HG02642 (cell line): ENCODE measurements at regions not wholly inside any gene's neighbourhood (a gene's known extent, or its start where the extent isn't known, plus 50 kb on each side); places are given as distances from the start of the nearest gene placed in this dataset.

Experiments
- ATAC-seq: cut with Tn5 transposase; IDR thresholded peaks from one replicate; pipeline ENCODE4 v1.9.1; 2021; ENCODE audit warnings: mild to moderate bottlenecking; ENCODE audit not compliant: unreplicated experiment, poor library complexity

DNA sequence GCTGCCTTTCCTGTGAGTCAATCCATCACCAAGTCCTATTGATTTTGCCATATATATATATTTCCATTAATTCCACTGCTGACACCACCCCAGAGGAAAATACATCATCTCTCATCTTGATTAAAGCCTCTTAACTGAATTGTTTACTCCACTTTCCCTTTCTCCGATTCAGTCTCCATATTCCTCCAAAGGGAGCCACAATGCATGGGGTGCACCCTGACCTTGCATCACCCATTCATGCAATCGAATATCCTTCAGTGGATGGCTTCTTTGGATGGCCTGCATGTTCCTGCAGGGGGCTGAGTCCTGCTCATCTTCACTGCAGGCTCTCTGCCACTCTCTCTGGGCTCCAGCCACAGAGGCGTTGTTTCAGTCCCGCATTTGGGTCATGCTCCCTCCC, 231.0 kb downstream of the SNX18 start:
- no peak for ATAC-seq

DNA sequence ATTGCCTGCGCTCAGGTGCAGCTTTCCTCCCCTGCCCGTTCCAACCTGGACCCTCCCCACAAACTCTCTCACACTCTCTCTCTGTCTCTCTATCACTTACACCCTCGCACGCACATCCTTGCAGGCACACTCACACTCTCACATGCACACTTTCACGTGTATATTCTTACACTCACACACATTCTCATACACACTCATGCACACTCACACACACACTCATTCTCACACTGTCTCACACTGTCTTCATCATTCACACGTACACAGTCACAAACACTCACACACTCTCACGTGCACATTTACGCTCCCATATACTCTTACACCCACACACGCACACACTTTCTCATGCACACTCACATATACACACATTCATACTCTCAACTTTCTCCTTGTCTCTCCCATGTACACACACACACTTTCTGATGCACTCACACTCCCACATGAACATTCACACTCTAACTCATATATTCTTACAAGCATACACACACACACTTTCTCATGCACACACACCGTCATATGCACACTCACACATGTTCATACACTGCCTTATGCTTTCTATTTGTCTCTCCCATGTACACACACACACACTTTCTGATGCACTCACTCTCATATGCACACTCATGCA, 229.3 kb downstream of the SNX18 start:
- no peak for ATAC-seq

DNA sequence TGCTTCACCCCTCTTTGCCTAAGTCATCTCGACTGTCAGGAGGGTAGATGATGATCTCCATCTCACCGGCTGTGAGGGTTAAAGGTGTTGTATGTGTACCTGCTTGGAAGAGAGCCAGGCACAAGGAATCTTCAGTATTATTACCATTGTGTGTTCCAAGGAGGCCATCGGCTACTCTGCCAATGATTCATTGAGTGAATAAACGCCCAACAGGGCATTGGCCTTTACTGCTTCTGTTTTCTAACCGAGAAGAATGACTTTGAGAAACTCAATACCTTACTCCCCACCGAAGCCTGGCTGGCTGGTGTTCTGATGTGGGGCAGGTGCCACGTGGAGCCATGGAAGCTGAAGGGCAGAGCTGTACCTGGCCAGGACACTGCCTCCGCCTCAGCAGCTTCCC, 228.8 kb downstream of the SNX18 start:
- ATAC-seq, result no peak

DNA sequence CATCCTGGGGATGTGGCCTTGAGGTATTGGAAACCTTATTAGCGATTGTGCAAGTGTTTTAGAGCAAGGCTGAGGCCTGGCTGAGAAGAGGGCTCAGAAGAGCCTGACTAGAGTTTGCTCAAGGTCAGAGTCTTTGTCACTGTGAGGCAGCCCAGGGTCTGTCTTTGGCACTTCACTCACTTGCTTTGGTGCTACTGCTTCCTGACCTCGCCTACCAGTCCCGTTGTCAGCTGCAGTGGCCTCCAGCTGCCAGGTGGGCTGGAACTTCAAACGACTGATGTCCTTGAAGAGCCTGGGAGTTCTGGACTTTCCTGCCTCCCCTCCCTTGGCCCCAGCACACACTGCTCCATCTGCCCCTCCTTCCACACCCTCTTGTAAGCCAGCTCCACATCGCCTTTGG, 228.0 kb downstream of the SNX18 start:
- ATAC-seq, result no peak

DNA sequence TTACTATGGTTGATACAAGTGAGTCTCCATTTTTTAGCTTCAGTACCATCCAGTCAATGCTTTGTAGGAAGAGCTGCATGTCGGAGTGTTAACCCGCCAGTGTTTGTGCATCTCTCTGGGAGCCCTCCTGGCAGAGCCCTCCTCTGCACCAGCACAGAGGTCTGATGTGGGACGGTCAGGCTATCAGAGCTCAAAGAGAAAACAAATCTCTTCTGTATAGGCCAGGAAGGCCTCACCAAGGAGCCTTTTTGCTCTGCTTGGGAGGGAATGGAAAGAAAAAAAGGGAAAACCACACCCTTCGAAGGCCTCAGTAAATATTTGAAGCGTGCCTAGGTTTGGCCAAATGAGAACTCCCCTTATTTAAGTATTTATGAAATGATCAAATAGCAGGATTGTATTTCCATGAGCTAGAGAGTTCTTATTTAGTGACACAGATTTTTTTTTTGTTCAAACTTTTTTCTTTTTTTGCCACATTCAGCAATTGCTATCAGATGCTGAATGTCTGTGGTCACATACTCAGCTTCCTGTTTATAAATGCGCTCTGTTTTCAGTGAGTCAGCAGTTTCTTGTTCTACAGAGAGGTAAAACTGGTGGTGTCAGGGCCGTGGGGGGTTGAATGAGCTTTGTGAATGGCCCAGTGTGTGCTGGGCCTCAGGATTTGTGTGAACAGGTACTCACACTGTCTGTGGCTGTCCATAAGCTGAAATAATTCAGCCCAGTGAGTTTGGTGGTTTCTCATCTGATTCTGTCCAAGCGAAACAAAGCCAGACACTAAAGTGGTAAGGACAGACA, 226.6 kb downstream of the SNX18 start:
- ATAC-seq, result peak; percentile 67

DNA sequence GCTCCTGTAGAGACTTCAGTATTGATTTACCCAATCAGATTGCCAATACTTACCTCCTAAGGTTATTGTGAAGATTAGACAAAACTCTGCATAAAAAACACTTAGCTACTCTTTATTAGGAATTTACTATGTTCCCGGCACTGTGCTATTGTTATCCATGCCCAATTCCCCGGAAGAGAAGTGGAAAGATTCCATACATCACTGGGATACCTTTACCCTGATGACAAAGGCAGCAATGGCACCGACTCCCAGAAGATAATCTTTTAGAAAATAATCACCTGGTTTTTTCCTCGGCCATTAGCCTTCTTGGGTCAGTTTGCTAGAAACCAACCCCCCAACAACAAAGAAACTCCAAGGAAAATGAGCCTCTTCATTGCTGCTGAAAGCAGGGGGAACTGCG, 226.0 kb downstream of the SNX18 start:
- ATAC-seq, result no peak

DNA sequence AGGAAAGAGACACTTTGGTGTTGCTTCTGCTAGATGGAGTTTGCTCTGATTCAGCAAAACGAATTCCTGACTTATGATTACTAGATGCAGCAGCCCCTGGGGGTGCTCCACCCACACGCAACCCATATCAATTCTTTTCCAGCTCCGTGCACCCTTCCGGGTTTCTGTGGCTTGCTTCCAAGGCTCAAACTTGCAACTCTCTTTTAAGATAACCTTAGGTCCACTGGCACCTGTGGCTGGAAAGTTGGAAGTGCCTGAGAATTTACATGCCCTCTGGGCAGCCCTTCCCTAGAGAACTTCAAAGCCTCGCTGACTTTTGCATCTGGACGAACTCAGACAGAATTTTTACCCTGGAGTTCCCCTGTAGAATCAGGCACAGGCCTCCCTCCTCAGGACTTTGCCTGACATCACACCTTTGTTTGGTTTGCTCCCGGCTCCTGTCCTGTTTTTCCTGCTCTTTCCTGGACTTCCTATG, 224.9 kb downstream of the SNX18 start:
- no peak for ATAC-seq

DNA sequence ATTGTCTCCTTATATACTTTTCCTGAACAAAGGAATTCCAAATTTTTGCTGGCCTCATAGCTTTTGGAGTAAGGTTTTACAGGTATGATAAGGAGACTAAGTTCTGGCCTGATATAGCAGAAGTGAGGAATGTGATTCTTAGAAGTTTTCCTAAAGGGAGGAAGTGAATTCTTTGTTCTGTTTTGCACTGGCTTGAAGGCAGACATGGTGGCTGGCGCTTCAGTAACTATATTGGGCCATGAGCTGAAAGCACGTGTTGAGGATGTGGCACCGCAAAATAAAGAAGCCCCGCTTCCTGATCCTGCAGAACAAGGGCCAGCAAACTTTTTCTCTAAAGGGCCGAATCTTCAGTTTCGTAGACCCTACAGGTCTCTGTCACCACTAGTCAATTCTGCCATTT, 224.2 kb downstream of the SNX18 start:
- ATAC-seq, result no peak

DNA sequence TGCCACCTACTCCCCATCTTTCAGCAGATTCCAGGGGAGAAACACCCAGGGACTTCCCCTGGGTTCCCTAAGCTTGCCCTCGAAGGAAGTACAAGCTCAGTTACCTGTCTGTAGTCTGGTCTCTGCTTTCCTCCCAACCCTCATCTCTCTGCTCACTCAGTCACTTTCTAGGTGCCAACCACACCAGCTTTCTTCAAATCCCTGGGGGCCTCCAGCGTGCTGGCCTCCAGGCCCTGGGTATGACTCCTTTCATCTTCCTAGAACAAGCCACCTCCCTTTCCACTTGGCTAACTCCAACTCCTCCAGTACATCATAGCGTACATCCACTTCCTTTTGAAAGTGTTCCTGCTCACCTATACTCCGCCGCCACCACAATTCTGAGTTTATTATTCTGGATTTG, 222.6 kb downstream of the SNX18 start:
- no peak for ATAC-seq

DNA sequence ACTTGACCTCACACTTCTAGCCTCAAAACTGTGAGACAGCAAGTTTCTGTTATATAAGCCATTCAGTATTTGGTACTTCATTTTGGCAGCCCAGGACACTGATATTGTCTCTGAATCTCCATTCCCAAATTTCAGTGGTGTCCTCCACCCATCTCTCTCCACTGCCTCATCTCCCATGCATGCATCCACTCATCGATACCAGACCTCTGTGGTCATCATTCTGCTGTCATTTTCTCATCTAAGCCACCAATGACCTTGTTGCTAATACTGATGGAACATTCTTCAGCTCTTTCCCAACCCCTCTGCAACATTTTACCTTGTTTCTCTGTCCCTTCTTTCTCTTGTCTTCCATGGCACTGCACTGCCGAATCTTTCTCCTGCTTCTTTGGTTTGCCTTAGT, 221.8 kb downstream of the SNX18 start:
- ATAC-seq, result no peak

DNA sequence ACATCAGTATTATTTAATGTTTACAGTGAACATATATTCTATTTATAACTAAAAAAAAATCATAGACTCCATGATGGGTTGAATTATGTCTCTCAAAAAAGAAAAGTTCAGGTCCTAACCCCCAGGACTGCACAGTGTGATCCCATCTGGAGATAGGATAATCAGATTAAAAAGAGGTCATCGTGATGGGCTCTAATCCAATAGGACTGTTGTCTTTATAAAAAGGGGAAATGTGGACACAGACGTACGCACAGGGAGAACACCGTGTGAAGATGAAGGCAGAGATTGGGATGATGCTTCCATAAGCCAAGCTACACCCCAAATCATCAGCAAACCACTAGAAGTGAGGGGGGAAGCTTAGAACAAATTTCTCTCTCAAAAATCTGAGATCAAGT, 221.4 kb downstream of the SNX18 start:
- no peak for ATAC-seq

DNA sequence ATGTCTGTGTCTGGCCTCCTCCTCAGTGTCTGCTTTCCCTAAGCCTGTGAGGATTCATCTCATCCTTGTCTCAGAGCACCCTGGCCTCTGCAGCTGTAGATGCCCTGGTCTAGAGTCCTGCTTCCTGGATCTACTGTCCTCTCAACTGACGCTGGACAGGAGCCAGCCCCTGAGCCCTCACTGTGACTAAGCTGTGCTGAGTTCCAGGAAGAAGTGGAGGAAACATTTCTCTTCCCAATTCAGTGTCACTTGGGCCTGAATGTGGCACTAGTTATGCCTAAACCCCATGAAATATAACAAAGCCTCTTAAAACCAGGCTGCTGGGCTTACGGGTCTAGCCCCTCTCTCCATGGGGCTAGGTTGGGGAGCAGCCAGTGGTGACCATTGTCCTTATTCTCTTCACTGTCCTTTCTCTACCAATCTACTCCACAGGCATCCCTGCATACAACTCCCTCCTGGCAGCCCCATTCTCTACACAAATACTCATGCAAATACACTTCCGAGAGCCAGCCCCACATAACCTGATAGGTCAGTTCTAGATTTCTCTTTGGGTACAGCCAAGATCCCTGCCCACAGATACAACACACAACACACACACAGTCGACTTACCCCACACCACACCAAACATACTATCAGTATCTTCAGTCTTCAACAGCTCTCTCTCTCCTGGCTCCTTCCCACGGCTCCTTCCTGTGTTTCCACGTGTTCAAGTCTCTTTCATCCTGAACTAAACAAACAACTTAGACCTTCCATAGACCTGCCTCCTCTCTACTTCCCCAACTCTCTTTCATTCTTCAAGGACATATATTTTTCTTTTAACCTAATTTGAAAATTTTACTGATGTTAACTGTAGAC, 220.8 kb downstream of the SNX18 start:
- ATAC-seq, result no peak

DNA sequence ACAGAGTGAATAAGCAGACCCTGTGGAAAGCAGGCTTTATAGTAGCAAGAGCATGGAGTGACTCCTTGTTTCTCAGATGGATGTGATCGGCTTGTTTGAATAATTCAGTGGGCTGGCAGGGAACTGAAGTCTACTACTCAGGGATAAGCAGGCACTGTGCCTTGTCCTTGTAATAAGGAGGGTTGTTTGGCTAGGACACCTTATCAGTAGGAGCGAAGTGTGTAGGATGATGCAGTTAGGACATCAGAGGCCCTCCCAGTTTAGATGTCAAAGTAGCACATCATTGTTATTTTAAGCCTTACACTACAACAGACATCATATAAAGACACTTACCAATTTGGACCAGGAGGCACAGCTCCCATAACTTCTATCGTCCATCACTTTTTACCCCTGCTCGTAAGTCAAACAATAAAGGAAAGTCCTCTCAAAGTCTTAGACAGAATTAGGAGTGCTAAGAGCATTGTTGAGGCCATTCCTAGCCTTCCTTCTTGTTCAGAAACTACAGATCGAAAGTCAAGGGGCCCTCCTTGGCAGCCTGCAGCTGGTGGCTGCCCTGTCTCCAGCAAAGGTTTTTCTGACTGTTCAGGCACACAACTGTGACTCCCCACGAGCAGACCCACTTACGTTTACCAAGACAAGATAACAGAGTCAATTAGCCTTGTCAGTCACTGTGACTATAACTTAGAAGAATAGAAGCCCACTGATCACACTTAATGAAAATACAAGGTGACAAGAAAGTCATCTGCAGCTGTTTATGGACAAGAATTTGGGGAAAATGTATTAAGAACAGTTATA, 218.6 kb downstream of the SNX18 start:
- no peak for ATAC-seq

DNA sequence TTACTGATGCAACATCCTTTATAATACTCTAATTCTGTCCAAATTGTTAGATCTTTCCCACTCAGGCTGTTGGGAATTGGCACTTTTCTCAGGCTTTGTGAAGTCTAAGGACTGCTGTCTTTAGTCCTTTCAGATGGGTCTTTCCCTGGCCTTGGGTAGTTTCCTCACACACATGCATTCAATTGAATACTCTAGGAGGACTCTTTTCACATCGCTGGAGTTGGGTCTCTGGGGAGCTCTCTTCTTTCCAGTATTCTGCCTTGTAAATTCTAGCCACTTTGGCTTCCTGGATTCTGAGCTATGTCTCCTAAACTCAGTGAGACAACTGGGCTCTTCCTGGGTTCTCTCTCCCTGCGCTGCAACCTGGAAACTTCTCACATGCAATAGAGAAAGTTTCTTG, 215.5 kb downstream of the SNX18 start:
- ATAC-seq, result no peak

DNA sequence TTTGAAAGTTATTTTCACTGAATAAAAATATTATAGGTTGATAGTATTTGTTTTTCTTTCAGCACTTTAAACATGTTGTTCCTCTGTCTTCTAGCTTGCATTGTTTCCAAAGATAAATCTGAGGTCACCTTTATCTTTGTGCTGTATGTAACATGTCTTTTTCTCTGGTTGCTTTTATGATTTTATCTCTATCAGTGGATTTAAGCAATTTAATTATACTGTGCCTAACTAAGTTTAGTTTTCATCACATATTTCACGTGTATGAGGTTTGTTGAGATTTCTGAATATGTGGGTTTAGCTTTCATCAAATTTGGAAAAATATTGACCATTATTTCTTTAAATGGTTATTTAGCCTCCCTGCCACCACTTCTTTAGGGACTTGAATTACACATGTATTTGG, 214.5 kb downstream of the SNX18 start:
- no peak for ATAC-seq

DNA sequence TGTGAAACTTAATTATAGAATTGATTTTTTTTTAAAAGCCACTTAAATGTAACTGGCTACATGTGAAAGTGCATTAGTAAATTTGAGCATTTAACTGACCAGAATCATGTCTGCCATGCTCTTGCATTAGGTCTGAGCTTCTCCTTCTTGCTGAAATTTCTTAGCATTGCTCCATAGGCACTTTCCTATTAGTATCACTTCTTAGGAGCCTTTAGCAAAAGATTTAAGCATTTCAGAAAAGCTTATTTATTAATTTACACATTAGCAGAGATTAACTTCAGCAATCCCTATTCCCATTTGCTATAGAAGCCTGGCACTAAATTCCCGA, 211.0 kb downstream of the SNX18 start:
- ATAC-seq, result no peak

DNA sequence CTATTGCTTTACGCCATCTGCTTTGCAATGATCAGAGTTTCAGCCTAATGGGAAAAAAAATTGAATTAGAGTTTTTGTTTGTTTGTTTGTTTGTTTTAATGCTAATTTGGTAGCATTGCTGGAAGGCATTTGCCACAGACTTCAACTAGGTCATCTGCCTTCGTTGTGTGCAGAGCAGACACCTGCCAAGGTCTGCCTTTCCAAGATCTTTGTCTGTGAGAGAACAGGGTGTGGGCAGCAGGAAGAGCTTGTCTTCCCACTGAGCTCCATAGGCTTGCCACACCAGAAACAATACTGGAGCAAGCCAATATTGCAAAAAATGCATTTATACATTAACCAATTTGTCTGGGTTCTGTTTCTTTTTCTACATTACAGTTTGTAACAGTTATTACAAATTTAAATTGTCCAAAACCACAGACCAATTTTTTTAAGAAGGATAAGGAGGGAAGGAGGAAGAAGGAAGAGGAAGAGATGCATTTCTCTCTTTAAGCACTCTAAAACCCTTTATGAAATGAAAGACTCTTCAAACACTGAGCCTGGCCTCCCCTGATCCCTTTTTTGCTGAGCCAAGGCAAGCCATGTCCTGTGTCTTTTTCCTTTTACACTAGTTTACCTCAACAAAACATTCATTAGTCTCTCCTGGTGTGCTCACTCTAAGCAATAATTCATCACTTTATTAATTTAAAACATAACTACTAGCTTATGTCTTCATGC, 210.5 kb downstream of the SNX18 start:
- ATAC-seq, result no peak

DNA sequence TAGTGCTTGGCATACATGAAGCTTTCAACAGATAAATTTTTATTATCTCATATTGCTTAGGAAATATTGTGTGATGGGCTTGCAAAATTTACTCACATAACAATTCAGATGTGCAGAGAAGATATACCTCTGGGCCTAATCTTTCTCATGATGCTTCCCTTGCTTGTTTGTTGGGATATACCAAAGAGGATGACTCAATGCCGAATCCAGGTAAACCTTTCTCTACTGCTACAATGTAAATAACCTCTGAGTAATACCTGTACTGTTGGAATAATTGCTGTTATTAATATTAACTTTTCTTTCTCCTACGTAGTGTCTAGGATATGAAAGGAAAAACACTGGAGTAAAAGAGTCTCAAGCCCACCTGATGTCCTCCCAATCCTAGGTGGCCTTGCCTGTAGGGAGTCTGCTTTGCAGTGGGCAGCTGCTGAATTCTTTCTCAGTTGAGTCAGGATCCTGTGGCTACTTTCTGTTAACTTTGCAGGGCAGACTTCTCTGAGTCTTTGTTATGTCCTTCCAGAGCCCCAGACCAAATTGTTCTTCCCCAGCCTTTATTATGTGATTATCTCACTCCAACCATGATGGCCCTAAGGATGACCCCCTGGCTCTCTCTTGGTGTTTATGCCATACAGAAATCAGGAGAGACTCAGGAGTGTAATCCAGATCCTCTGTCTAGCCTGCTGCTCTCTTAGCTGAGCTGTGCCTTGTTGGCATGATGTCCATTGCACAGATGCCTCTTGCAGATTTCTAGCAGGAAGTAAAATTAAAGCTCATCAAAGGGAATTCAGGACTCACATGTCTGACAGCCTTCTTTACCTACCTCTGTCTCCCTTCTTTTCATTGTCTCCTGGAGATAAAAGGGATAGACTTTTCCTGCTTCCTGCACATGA, 208.1 kb downstream of the SNX18 start:
- ATAC-seq, result no peak

DNA sequence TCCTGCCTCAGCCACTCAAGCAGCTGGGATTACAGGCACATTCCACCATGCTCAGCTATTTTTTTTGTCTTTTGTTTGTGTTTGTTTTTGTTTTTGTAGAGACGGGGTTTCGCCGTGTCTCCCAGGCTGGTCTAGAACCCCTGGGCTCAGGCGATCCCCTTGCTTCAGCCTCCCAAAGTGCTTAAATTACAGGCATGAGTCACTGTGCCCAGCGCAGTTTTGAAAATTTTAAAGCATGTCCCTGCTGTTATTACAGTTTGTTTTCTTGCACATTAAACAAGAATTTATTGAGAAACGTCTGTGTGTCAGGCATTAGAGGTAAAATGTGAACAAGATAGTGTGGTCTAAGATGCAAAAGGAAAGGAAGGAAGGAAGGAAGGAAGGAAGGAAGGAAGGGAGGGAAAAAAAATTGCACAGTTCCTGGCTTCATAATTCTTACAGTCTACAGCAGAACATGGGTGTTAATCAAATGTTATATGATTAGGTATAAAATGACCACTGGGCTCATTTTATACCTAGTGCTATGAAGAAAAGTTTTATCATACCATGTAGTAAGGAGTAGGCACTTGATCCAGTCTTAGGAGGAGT, 205.4 kb downstream of the SNX18 start:
- ATAC-seq, result no peak
